ENCODE measurements at regions not wholly inside any gene's neighbourhood (a gene's known extent, or its start where the extent isn't known, plus 50 kb on each side); places are given as distances from the start of the nearest gene placed in this dataset.

- TF ChIP-seq ZNF639 (CRISPR knock-in tag; conservative IDR thresholded peaks at IDR 0.05 in 1 of 2, IDR thresholded peaks at IDR 0.05 in 1 of 2) = no peak
These were observed 1352.2 kb downstream of the SI start (continued) for GRCh38 chr3:163726125-163726524.

- Histone ChIP-seq H3K36me3 (ENCODE audit: control insufficient read depth, insufficient read depth, low read length) (no peaks in the 10 kb centered on the region), H3K4me1 (replicated peaks in 1 of 2; ENCODE audit: control insufficient read depth in 2 of 2, insufficient read depth in 2 of 2, low read length in 2 of 2) (no peaks in the 10 kb centered on the region), H3K27ac (ENCODE audit: extremely low read depth, low read depth, low read length) (no peak overlapping the region), H3K9me3 (replicated peaks; ENCODE audit: control insufficient read depth, insufficient read depth, low read depth, low read length) (no peaks in the 10 kb centered on the region; the same call in 1 of the 2 replicates), H3K27me3 (ENCODE audit: control insufficient read depth in 2 of 2, insufficient read depth in 2 of 2, low read length in 2 of 2) (no peaks in the 10 kb centered on the region), H3K9ac (ENCODE audit: insufficient read depth in 1 of 2, low read depth in 2 of 2, low read length in 2 of 2) (no peak overlapping the region), H3K4me3 (no peak overlapping the region), H4K20me1 (replicated peaks; ENCODE audit: control insufficient read depth, insufficient read depth, low read length) (no peaks in the 10 kb centered on the region), H3K9me1 (ENCODE audit: control insufficient read depth, insufficient read depth, low read length) (no peaks in the 10 kb centered on the region), H3K79me2 (ENCODE audit: control insufficient read depth, insufficient read depth, low read length) (no peaks in the 10 kb centered on the region), H3K4me2 (ENCODE audit: insufficient read depth, low read length) (no peak overlapping the region), H2AFZ (ENCODE audit: low read depth, low read length) (no peak overlapping the region)
- ATAC-seq (no peak), DNase-seq (ENCODE audit: extremely low read depth in 1 of 4, low spot score in 3 of 4) (no peak), FAIRE-seq (no peak)
- ChIA-PET CTCF (ENCODE audit: low intra/inter-chr PET ratio) (no interaction called here), POLR2A (no interaction called here)
- WGBS (ENCODE audit: insufficient coverage, low coverage, missing lambda C conversion rate) = 18% methylated on average over 2 of the region's 2 CpGs
- in situ Hi-C loops (cut with MboI) (no loop called here), intact Hi-C loops (cut with micrococcal nuclease) (no loop called here)
- BruUV-seq (replicated peaks) = no TSS peak
- no peak for TF ChIP-seq GABPB2 (CRISPR knock-in tag; conservative IDR thresholded peaks at IDR 0.05)
- no peak for TF ChIP-seq ETV6 (IDR thresholded peaks at IDR 0.05; ENCODE audit: borderline replicate concordance in 1 of 2, low read depth in 2 of 2, low read length in 1 of 2)
- TF ChIP-seq ETV6 (CRISPR knock-in tag; IDR thresholded peaks at IDR 0.05; ENCODE audit: borderline replicate concordance) = no peak
- TF ChIP-seq ARID3B (CRISPR knock-in tag; IDR thresholded peaks at IDR 0.05; ENCODE audit: borderline replicate concordance) = no peak
- no peak for TF ChIP-seq ZBTB7A (IDR thresholded peaks at IDR 0.05; ENCODE audit: borderline replicate concordance, control insufficient read depth, low read depth, low read length)
- no peak for TF ChIP-seq PCBP1 (IDR thresholded peaks at IDR 0.05; ENCODE audit: low read depth, low read length, poor library complexity, severe bottlenecking)
- TF ChIP-seq ZC3H11A (IDR thresholded peaks at IDR 0.05; ENCODE audit: low read depth, low read length) = no peak
- no peak for TF ChIP-seq USF2 (CRISPR knock-in tag; IDR thresholded peaks at IDR 0.05)
- TF ChIP-seq ID3 (CRISPR knock-in tag; IDR thresholded peaks at IDR 0.05) = no peak
- TF ChIP-seq ID3 (tag; IDR thresholded peaks at IDR 0.05) = no peak
- TF ChIP-seq ZBTB1 (CRISPR knock-in tag; IDR thresholded peaks at IDR 0.05; ENCODE audit: borderline replicate concordance, low read depth) = no peak
- no peak for TF ChIP-seq SNAPC5 (CRISPR knock-in tag; IDR thresholded peaks at IDR 0.05)
- TF ChIP-seq ZNF184 (CRISPR knock-in tag; IDR thresholded peaks at IDR 0.05) = no peak
- TF ChIP-seq MECOM (CRISPR knock-in tag; IDR thresholded peaks at IDR 0.05) = no peak
- no peak for TF ChIP-seq TFAM (CRISPR knock-in tag; conservative IDR thresholded peaks at IDR 0.05)
- TF ChIP-seq NFIC (IDR thresholded peaks at IDR 0.05) = no peak
- TF ChIP-seq NR3C1 (CRISPR knock-in tag; IDR thresholded peaks at IDR 0.05) = no peak
- no peak for TF ChIP-seq HMG20A (CRISPR knock-in tag; conservative IDR thresholded peaks at IDR 0.05)
These were observed 1355.9 kb downstream of the SI start for GRCh38 chr3:163722405-163722804.
